Left forelimb (tissue), 1 donor: ENCODE measurements at regions not wholly inside any gene's neighbourhood (a gene's known extent, or its start where the extent isn't known, plus 50 kb on each side); places are given as distances from the start of the nearest gene placed in this dataset.
A peak's percentile ranks its signal among the peaks of the same experiment; 100 is the strongest.

Experiments used
- DNase-seq: peaks from one replicate; pipeline ENCODE4 v3.0.0-alpha.2; 2018; ENCODE audit warnings: low spot score

GRCh38 chr1:4272568-4272967 lies 372.5 kb upstream of the C1orf174 start:
- no peak for DNase-seq

- no peak for DNase-seq
Measured at GRCh38 chr1:4273243-4273642, 373.2 kb upstream of the C1orf174 start.

- DNase-seq: no peak
Measured at GRCh38 chr1:4273747-4274146, 373.7 kb upstream of the C1orf174 start.

- no peak for DNase-seq
Measured at GRCh38 chr1:4275083-4275482, 375.0 kb upstream of the C1orf174 start.

- DNase-seq: no peak
Measured at GRCh38 chr1:4276238-4276637, 376.2 kb upstream of the C1orf174 start.

GRCh38 chr1:4277598-4277997 lies 376.8 kb upstream of the AJAP1 start:
- no peak for DNase-seq

GRCh38 chr1:4284976-4285375 lies 369.4 kb upstream of the AJAP1 start:
- DNase-seq: no peak

GRCh38 chr1:4292861-4293260 lies 361.5 kb upstream of the AJAP1 start:
- DNase-seq: no peak

GRCh38 chr1:4298361-4299083 lies 355.9 kb upstream of the AJAP1 start:
- peak; percentile 55 for DNase-seq

GRCh38 chr1:4301007-4301406 lies 353.4 kb upstream of the AJAP1 start:
- no peak for DNase-seq

- DNase-seq: peak; percentile 30
Measured at GRCh38 chr1:4303303-4303702, 351.1 kb upstream of the AJAP1 start.

GRCh38 chr1:4305526-4306301 lies 348.7 kb upstream of the AJAP1 start:
- peak; percentile 36 for DNase-seq

GRCh38 chr1:4306559-4307467 lies 347.6 kb upstream of the AJAP1 start:
- peak; percentile 30 for DNase-seq

- peak; percentile 14 for DNase-seq
Measured at GRCh38 chr1:4307468-4307845, 347.0 kb upstream of the AJAP1 start.

GRCh38 chr1:4307911-4308545 lies 346.4 kb upstream of the AJAP1 start:
- no peak for DNase-seq

GRCh38 chr1:4308806-4309205 lies 345.6 kb upstream of the AJAP1 start:
- DNase-seq: peak; percentile 57

- DNase-seq: peak; percentile 34
Measured at GRCh38 chr1:4309676-4310320, 344.6 kb upstream of the AJAP1 start.

GRCh38 chr1:4310396-4310923 lies 343.9 kb upstream of the AJAP1 start:
- peak; percentile 11 for DNase-seq

GRCh38 chr1:4312024-4312423 lies 342.4 kb upstream of the AJAP1 start:
- peak; percentile 8 for DNase-seq

GRCh38 chr1:4315202-4315601 lies 339.2 kb upstream of the AJAP1 start:
- no peak for DNase-seq

- no peak for DNase-seq
Measured at GRCh38 chr1:4317207-4317606, 337.2 kb upstream of the AJAP1 start.
